ENCODE measurements at regions not wholly inside any gene's neighbourhood (a gene's known extent, or its start where the extent isn't known, plus 50 kb on each side); places are given as distances from the start of the nearest gene placed in this dataset.

DNA sequence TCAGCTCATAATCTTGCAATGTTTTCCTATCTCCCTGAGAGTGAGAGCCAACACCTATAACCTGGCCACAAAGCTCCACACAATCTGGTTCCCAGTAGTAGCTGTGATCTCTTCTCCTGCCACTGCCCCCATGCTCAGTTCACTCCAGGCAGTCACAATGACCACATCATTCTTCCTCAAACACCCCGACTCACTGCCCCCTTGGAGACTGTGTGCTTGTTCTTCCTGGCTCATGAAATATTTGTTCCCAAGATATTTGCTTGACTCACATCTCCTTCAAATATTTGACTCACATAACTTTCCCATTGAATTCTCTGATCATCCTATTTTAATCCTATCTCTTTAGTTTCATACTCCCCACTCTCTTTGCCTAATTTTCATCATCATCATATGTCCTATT is 173.7 kb downstream of the AREG start:
- H3K4me1 ChIP-seq (ENCODE audit: insufficient read depth, low read length): peaks cover 21% of the 10 kb centered on the region
- no peak overlapping the region for H3K9ac ChIP-seq (ENCODE audit: low read length)
- no peaks in the 10 kb centered on the region for H3K36me3 ChIP-seq (ENCODE audit: insufficient read depth, low read length)
- H3K9me3 Mint-ChIP-seq (ENCODE audit: unreplicated experiment): no peaks in the 10 kb centered on the region
- peak overlapping the region; percentile 50 for H3K4me2 ChIP-seq (ENCODE audit: low read length)
- H4K20me1 ChIP-seq (ENCODE audit: insufficient read depth, low read length): no peaks in the 10 kb centered on the region
- FAIRE-seq (no peak), DNase-seq (ENCODE audit: low read depth) (peak; percentile 68)
- H3K27me3 ChIP-seq (ENCODE audit: insufficient read depth, low read length): peaks cover 4% of the 10 kb centered on the region
- H3K4me3 ChIP-seq (ENCODE audit: insufficient read depth, low read depth, low read length): no peak overlapping the region
- H3K36me3 Mint-ChIP-seq (ENCODE audit: low read depth, unreplicated experiment): no peaks in the 10 kb centered on the region
- no peaks in the 10 kb centered on the region for H3K79me2 ChIP-seq (ENCODE audit: insufficient read depth, low read length)
- H3K9me3 ChIP-seq (ENCODE audit: insufficient read depth, low read depth, low read length): no peaks in the 10 kb centered on the region
- TF ChIP-seq EZH2 (IDR thresholded peaks at IDR 0.05; ENCODE audit: insufficient read depth, low read length): no peak
- TF ChIP-seq, protein P1, sequence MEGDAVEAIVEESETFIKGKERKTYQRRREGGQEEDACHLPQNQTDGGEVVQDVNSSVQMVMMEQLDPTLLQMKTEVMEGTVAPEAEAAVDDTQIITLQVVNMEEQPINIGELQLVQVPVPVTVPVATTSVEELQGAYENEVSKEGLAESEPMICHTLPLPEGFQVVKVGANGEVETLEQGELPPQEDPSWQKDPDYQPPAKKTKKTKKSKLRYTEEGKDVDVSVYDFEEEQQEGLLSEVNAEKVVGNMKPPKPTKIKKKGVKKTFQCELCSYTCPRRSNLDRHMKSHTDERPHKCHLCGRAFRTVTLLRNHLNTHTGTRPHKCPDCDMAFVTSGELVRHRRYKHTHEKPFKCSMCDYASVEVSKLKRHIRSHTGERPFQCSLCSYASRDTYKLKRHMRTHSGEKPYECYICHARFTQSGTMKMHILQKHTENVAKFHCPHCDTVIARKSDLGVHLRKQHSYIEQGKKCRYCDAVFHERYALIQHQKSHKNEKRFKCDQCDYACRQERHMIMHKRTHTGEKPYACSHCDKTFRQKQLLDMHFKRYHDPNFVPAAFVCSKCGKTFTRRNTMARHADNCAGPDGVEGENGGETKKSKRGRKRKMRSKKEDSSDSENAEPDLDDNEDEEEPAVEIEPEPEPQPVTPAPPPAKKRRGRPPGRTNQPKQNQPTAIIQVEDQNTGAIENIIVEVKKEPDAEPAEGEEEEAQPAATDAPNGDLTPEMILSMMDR (IDR thresholded peaks at IDR 0.05; ENCODE audit: insufficient read depth, low read depth, low read length): no peak
- no peak overlapping the region for H3K4me3 Mint-ChIP-seq (ENCODE audit: unreplicated experiment)
- no peaks in the 10 kb centered on the region for H3K27me3 Mint-ChIP-seq (ENCODE audit: low read depth, unreplicated experiment)
- H2AFZ ChIP-seq (ENCODE audit: low read depth, low read length): no peak overlapping the region
- H3K4me1 Mint-ChIP-seq (ENCODE audit: low read depth, unreplicated experiment): peaks cover 28% of the 10 kb centered on the region
- H3K27ac Mint-ChIP-seq (ENCODE audit: unreplicated experiment): peak overlapping the region; percentile 95
- no peak overlapping the region for H3K27ac ChIP-seq (ENCODE audit: low read depth, low read length)

DNA sequence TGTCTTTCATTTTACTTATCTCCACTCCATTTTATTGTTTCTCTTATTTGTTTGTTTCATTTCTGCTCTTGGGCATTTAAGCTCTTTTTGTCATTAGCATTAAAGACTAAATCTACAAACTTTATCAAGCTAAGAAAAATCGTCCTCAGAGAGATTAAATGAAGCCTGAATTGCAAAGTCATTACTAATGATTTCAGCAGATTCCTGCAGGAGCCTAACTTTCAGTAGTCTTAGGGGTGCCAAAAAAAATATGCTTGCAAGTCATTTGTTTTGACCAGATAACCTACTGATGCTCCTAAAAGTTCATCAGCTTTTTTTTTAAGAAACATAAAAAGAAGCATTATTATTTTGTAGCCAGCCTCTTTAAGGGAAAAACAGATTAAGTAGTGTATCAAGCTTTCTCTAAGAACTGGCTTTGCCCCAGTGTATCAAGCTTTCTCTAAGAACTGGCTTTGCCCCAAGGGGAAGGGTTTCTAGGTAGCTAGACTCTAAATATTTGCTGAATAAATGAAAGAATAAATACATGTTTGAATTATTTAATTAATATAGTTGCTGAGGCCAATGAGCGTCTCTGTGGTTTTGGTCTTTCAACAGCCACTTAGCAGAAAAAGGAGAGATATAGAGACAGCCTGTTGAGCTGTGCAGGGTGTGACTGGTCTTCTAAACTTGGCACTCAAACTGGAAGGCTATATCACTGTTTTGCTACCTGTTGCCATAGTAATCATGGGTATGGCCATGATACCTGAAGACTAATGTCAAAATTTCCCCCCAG is 174.2 kb downstream of the BTC start:
- no peaks in the 10 kb centered on the region for H3K9me3 ChIP-seq (ENCODE audit: insufficient read depth, low read depth, low read length)
- Mint-ChIP-seq H3K36me3 (ENCODE audit: low read depth, unreplicated experiment) (no peaks in the 10 kb centered on the region), H3K27ac (ENCODE audit: unreplicated experiment) (peak overlapping the region; percentile 26), H3K4me1 (ENCODE audit: low read depth, unreplicated experiment) (peaks cover 40% of the 10 kb centered on the region), H3K9me3 (ENCODE audit: unreplicated experiment) (no peaks in the 10 kb centered on the region), H3K4me3 (ENCODE audit: unreplicated experiment) (no peak overlapping the region), H3K27me3 (ENCODE audit: low read depth, unreplicated experiment) (no peaks in the 10 kb centered on the region)
- FAIRE-seq: no peak
- H3K27me3 ChIP-seq (ENCODE audit: insufficient read depth, low read length): peaks cover 4% of the 10 kb centered on the region
- H2AFZ ChIP-seq (ENCODE audit: low read depth, low read length): no peak overlapping the region
- no peaks in the 10 kb centered on the region for H4K20me1 ChIP-seq (ENCODE audit: insufficient read depth, low read length)
- H3K9ac ChIP-seq (ENCODE audit: low read length): no peak overlapping the region
- no peaks in the 10 kb centered on the region for H3K36me3 ChIP-seq (ENCODE audit: insufficient read depth, low read length)
- no peak for TF ChIP-seq EZH2 (IDR thresholded peaks at IDR 0.05; ENCODE audit: insufficient read depth, low read length)
- TF ChIP-seq, protein P1 (IDR thresholded peaks at IDR 0.05; ENCODE audit: insufficient read depth, low read depth, low read length): no peak
- no peak overlapping the region for H3K4me3 ChIP-seq (ENCODE audit: insufficient read depth, low read depth, low read length)
- H3K4me1 ChIP-seq (ENCODE audit: insufficient read depth, low read length): peaks cover 32% of the 10 kb centered on the region
- H3K4me2 ChIP-seq (ENCODE audit: low read length): peak overlapping the region; percentile 43
- peak; percentile 62 for DNase-seq (ENCODE audit: low read depth)
- no peaks in the 10 kb centered on the region for H3K79me2 ChIP-seq (ENCODE audit: insufficient read depth, low read length)
- no peak overlapping the region for H3K27ac ChIP-seq (ENCODE audit: low read depth, low read length)

DNA sequence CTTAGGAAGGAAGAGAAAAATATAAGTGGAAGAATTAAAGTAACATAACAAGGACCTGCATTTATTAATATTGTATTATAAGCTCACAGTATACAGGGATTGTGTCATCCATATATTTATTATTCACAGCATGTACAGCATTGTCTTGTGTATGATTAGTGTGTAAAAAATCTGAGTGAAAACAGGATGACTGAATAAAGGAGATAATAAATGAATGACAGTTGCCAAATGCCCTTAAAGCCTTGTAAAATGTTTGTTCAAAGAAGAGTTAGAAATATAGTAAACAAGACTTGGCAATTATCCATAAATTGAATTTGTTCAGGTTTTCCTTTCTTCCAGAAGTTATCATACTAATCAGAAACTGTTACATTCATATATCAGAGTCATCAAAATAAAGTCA is 172.7 kb downstream of the BTC start:
- Mint-ChIP-seq H3K36me3 (ENCODE audit: low read depth, unreplicated experiment) (no peaks in the 10 kb centered on the region), H3K9me3 (ENCODE audit: unreplicated experiment) (no peaks in the 10 kb centered on the region)
- peak; percentile 20 for FAIRE-seq

More for the DNA sequence above, 172.7 kb downstream of the BTC start:
- Mint-ChIP-seq H3K4me3 (ENCODE audit: unreplicated experiment) (no peak overlapping the region), H3K27ac (ENCODE audit: unreplicated experiment) (peak overlapping the region; percentile 59), H3K27me3 (ENCODE audit: low read depth, unreplicated experiment) (no peaks in the 10 kb centered on the region), H3K4me1 (ENCODE audit: low read depth, unreplicated experiment) (peaks cover 48% of the 10 kb centered on the region)
- TF ChIP-seq, protein P1 (IDR thresholded peaks at IDR 0.05; ENCODE audit: insufficient read depth, low read depth, low read length): no peak
- no peak for TF ChIP-seq EZH2 (IDR thresholded peaks at IDR 0.05; ENCODE audit: insufficient read depth, low read length)
- no peaks in the 10 kb centered on the region for H3K36me3 ChIP-seq (ENCODE audit: insufficient read depth, low read length)
- H3K4me2 ChIP-seq (ENCODE audit: low read length): no peak overlapping the region
- H3K27me3 ChIP-seq (ENCODE audit: insufficient read depth, low read length): peaks cover 14% of the 10 kb centered on the region
- H3K27ac ChIP-seq (ENCODE audit: low read depth, low read length): no peak overlapping the region
- no peak overlapping the region for H2AFZ ChIP-seq (ENCODE audit: low read depth, low read length)
- no peaks in the 10 kb centered on the region for H3K9me3 ChIP-seq (ENCODE audit: insufficient read depth, low read depth, low read length)
- H3K4me1 ChIP-seq (ENCODE audit: insufficient read depth, low read length): peaks cover 37% of the 10 kb centered on the region
- H3K4me3 ChIP-seq (ENCODE audit: insufficient read depth, low read depth, low read length): no peak overlapping the region
- H4K20me1 ChIP-seq (ENCODE audit: insufficient read depth, low read length): no peaks in the 10 kb centered on the region
- H3K9ac ChIP-seq (ENCODE audit: low read length): no peak overlapping the region
- H3K79me2 ChIP-seq (ENCODE audit: insufficient read depth, low read length): no peaks in the 10 kb centered on the region
- DNase-seq (ENCODE audit: low read depth): no peak
